CD1c-positive myeloid dendritic cell (primary cell): ENCODE measurements at regions not wholly inside any gene's neighbourhood (a gene's known extent, or its start where the extent isn't known, plus 50 kb on each side); places are given as distances from the start of the nearest gene placed in this dataset.
"Not testable (repeated sequence)": the region's sequence is repeated elsewhere in the genome, so short reads cannot be mapped to it uniquely, and the experiment has no call there.

Experiments used
- DNase-seq: peaks from one replicate; pipeline ENCODE4 v3.0.0-alpha.2; 2016; ENCODE audit errors: extremely low spot score

GRCh38 chr3:106120356-106120755 is 251.5 kb upstream of the CBLB start:
- DNase-seq = no peak

- DNase-seq = no peak
Measured at GRCh38 chr3:106121491-106122289, 252.9 kb upstream of the CBLB start.

GRCh38 chr3:106124818-106125217 is 256.0 kb upstream of the CBLB start:
- no peak for DNase-seq

GRCh38 chr3:106125321-106125720 is 256.5 kb upstream of the CBLB start:
- no peak for DNase-seq

GRCh38 chr3:106126067-106126845 is 257.4 kb upstream of the CBLB start:
- DNase-seq = no peak

GRCh38 chr3:106126846-106127235 is 258.0 kb upstream of the CBLB start:
- no peak for DNase-seq

- no peak for DNase-seq
Measured at GRCh38 chr3:106129939-106130338, 261.1 kb upstream of the CBLB start.

- DNase-seq = no peak
Measured at GRCh38 chr3:106130384-106131198, 261.8 kb upstream of the CBLB start.

GRCh38 chr3:106135451-106136160 is 266.8 kb upstream of the CBLB start:
- DNase-seq = no peak

- DNase-seq = no peak
Measured at GRCh38 chr3:106139826-106140225, 271.0 kb upstream of the CBLB start.

GRCh38 chr3:106140431-106140830 is 271.6 kb upstream of the CBLB start:
- no peak for DNase-seq

- no peak for DNase-seq
Measured at GRCh38 chr3:106144030-106144429, 275.2 kb upstream of the CBLB start.

- DNase-seq = not testable (repeated sequence)
Measured at GRCh38 chr3:106148440-106149082, 279.7 kb upstream of the CBLB start.

- no peak for DNase-seq
Measured at GRCh38 chr3:106157411-106157810, 288.6 kb upstream of the CBLB start.

- no peak for DNase-seq
Measured at GRCh38 chr3:106160396-106160795, 291.6 kb upstream of the CBLB start.

GRCh38 chr3:106161246-106161645 is 292.4 kb upstream of the CBLB start:
- no peak for DNase-seq

- DNase-seq = no peak
Measured at GRCh38 chr3:106167728-106168127, 298.9 kb upstream of the CBLB start.

- DNase-seq = no peak
Measured at GRCh38 chr3:106168962-106169750, 300.3 kb upstream of the CBLB start.

- DNase-seq = no peak
Measured at GRCh38 chr3:106170636-106171035, 301.8 kb upstream of the CBLB start.

- no peak for DNase-seq
Measured at GRCh38 chr3:106172101-106172500, 303.3 kb upstream of the CBLB start.
